ENCODE measurements at regions not wholly inside any gene's neighbourhood (a gene's known extent, or its start where the extent isn't known, plus 50 kb on each side); places are given as distances from the start of the nearest gene placed in this dataset.

- TF ChIP-seq RNF2 (IDR thresholded peaks at IDR 0.05; ENCODE audit: borderline replicate concordance, low read depth) (no peak), ZC3H11A (IDR thresholded peaks at IDR 0.05) (no peak), ESRRA (IDR thresholded peaks at IDR 0.05; ENCODE audit: borderline replicate concordance, low read length) (no peak), TP53 (CRISPR knock-in tag; IDR thresholded peaks at IDR 0.05) (no peak), NR3C1 (IDR thresholded peaks at IDR 0.05) (no peak), PHF8 (IDR thresholded peaks at IDR 0.05; ENCODE audit: borderline replicate concordance, low read depth) (no peak)
- TF ChIP-seq, protein P1, sequence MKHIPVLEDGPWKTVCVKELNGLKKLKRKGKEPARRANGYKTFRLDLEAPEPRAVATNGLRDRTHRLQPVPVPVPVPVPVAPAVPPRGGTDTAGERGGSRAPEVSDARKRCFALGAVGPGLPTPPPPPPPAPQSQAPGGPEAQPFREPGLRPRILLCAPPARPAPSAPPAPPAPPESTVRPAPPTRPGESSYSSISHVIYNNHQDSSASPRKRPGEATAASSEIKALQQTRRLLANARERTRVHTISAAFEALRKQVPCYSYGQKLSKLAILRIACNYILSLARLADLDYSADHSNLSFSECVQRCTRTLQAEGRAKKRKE (CRISPR knock-in tag; IDR thresholded peaks at IDR 0.05; ENCODE audit: low read depth), result no peak
Observed at GRCh38 chr2:21299411-21299810, 175.6 kb downstream of the TDRD15 start (continued).

DNA sequence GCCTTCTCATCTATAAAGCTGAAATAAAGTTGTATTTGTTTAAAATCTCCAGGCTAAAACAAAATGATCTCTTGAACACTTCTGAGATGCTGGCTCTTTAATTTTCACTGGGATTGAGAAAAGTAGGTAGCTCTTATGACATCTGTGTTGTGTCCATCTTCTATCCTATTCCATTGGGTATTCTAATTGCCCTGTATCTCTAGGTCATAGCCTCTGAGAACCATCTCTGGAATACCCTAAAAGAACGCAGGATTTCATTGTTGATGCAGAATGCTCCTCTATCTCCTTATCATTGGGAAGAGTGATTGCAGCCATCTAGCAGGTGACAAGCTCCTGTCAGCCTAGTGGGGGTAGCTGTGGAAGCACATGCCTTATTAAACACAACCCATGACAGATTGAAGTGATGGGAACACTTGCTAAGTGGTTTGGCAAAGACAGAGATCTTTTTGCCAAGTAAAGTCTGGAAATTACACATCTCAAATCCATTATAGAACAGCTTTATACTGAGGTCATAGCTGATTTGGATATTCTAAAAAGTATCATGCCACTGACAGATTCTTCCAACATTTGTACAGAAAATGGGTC lies 178.2 kb downstream of the TDRD15 start:
- TF ChIP-seq KDM1A (IDR thresholded peaks at IDR 0.05; ENCODE audit: low read depth), result no peak
- TF ChIP-seq JUN (IDR thresholded peaks at IDR 0.05), result no peak
- TF ChIP-seq CHD4 (IDR thresholded peaks at IDR 0.05; ENCODE audit: borderline replicate concordance), result no peak
- no peak overlapping the region for H3K27ac ChIP-seq
- 0% methylated on average over 1 of the region's 1 CpG for WGBS (ENCODE audit: missing lambda C conversion rate)
- no peaks in the 10 kb centered on the region for H3K4me1 ChIP-seq
- H3K9me3 ChIP-seq, result no peaks in the 10 kb centered on the region
- H3K4me2 ChIP-seq, result no peak overlapping the region
- FAIRE-seq (no peak), DNase-seq (ENCODE audit: low read depth in 1 of 2, low spot score in 1 of 2) (no peak), ATAC-seq (no peak)
- no peak overlapping the region for H3K4me3 ChIP-seq
- ChIA-PET CTCF (interaction anchor here (2.2 kb wide), 1 partner anchor 15 kb away, joined by 6 read pairs; no protein-coding TSS in a partner anchor), POLR2A (no interaction called here)

DNA sequence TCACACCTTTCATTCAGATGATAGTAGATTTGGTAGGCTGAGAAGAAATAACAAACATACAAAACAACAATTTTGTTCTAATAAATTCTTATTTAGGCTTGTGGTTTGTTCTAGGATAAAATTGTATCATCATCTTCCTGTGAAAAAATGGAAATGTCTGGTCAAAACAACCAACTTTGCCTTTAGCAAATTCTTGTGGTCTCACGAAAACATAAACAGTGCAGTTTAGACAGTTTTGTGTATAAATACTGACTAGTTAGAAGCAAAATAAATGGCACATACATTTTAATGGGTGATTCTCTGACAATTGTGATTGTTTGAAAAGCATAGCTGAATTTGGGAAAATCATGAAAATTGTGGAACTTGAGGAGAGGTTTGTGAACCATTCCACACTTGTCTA lies 180.1 kb downstream of the TDRD15 start:
- WGBS (ENCODE audit: missing lambda C conversion rate), result 2% methylated on average over 1 of the region's 1 CpG

More for the DNA sequence above, 180.1 kb downstream of the TDRD15 start:
- Histone ChIP-seq H3K4me3 (no peak overlapping the region), H3K4me1 (no peaks in the 10 kb centered on the region), H3K4me2 (no peak overlapping the region), H3K27ac (no peak overlapping the region), H3K9me3 (no peaks in the 10 kb centered on the region)
- ATAC-seq (no peak), DNase-seq (ENCODE audit: low read depth in 1 of 2, low spot score in 1 of 2) (no peak), FAIRE-seq (no peak)
- POLR2A ChIA-PET, result no interaction called here
- CTCF ChIA-PET, result interaction anchor here (0.9 to 1.3 kb wide), 2 partner anchors 13 to 15 kb away, joined by 3 read pairs; no protein-coding TSS in a partner anchor
- TF ChIP-seq JUNB (IDR thresholded peaks at IDR 0.05), result no peak
- TF ChIP-seq REST (IDR thresholded peaks at IDR 0.05), result no peak
- TF ChIP-seq, protein P2, sequence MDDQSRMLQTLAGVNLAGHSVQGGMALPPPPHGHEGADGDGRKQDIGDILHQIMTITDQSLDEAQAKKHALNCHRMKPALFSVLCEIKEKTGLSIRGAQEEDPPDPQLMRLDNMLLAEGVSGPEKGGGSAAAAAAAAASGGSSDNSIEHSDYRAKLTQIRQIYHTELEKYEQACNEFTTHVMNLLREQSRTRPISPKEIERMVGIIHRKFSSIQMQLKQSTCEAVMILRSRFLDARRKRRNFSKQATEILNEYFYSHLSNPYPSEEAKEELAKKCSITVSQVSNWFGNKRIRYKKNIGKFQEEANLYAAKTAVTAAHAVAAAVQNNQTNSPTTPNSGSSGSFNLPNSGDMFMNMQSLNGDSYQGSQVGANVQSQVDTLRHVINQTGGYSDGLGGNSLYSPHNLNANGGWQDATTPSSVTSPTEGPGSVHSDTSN (IDR thresholded peaks at IDR 0.05), result no peak
- no peak for TF ChIP-seq NPAS2 (CRISPR knock-in tag; IDR thresholded peaks at IDR 0.05; ENCODE audit: borderline replicate concordance)
- no peak for TF ChIP-seq RCOR1 (IDR thresholded peaks at IDR 0.05; ENCODE audit: low read depth, low read length)
- TF ChIP-seq NR3C1 (IDR thresholded peaks at IDR 0.05), result no peak
